ENCODE measurements at regions not wholly inside any gene's neighbourhood (a gene's known extent, or its start where the extent isn't known, plus 50 kb on each side); places are given as distances from the start of the nearest gene placed in this dataset.

DNA sequence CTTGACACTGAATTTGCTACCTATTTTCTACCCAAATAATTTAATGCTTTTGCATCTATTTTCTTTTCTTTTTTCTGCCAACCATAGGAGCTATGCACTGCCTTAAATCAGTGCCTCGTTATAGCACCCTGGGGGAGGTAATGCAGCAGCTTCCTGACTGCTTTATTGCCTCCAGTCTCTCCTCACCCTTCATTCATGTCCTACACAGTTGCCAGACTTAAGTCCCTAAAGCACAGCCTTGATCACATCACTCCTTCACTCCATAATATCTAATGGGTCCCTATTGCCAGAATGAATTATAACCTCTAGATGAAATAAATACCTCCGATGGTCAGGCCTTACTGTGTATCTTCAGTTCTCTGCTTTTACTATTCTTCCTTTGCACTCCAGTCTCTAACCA is 211.2 kb upstream of the GLRA1 start:
- TF ChIP-seq, protein P1, sequence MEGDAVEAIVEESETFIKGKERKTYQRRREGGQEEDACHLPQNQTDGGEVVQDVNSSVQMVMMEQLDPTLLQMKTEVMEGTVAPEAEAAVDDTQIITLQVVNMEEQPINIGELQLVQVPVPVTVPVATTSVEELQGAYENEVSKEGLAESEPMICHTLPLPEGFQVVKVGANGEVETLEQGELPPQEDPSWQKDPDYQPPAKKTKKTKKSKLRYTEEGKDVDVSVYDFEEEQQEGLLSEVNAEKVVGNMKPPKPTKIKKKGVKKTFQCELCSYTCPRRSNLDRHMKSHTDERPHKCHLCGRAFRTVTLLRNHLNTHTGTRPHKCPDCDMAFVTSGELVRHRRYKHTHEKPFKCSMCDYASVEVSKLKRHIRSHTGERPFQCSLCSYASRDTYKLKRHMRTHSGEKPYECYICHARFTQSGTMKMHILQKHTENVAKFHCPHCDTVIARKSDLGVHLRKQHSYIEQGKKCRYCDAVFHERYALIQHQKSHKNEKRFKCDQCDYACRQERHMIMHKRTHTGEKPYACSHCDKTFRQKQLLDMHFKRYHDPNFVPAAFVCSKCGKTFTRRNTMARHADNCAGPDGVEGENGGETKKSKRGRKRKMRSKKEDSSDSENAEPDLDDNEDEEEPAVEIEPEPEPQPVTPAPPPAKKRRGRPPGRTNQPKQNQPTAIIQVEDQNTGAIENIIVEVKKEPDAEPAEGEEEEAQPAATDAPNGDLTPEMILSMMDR (IDR thresholded peaks at IDR 0.05): no peak
- no peak for TF ChIP-seq POLR2A (IDR thresholded peaks at IDR 0.05)
- no peak for TF ChIP-seq EP300 (IDR thresholded peaks at IDR 0.05)

Data from tibial nerve (tissue), 4 donors.